Iris pigment epithelial cell (primary cell): ENCODE measurements at regions not wholly inside any gene's neighbourhood (a gene's known extent, or its start where the extent isn't known, plus 50 kb on each side); places are given as distances from the start of the nearest gene placed in this dataset.
"Not testable (repeated sequence)": the region's sequence is repeated elsewhere in the genome, so short reads cannot be mapped to it uniquely, and the experiment has no call there.

Experiments used
- DNase-seq: peaks from one replicate; pipeline ENCODE4 v3.0.0-alpha.2; 2011; ENCODE audit warnings: low read depth

GRCh38 chr2:89874810-89875595, 1183.5 kb downstream of the RPIA start:
- not testable (repeated sequence) for DNase-seq

GRCh38 chr2:89876445-89876844, 1185.0 kb downstream of the RPIA start:
- not testable (repeated sequence) for DNase-seq

- DNase-seq = not testable (repeated sequence)
Observed at GRCh38 chr2:89876878-89877277, 1185.4 kb downstream of the RPIA start.

GRCh38 chr2:89882880-89883279, 1191.4 kb downstream of the RPIA start:
- DNase-seq = not testable (repeated sequence)

GRCh38 chr2:89883624-89884023, 1192.2 kb downstream of the RPIA start:
- DNase-seq = not testable (repeated sequence)

GRCh38 chr2:89885071-89885470, 1193.6 kb downstream of the RPIA start:
- DNase-seq = not testable (repeated sequence)

- DNase-seq = not testable (repeated sequence)
Observed at GRCh38 chr2:89888693-89889092, 1197.2 kb downstream of the RPIA start.

GRCh38 chr2:89890185-89890773, 1198.8 kb downstream of the RPIA start:
- not testable (repeated sequence) for DNase-seq

- not testable (repeated sequence) for DNase-seq
Observed at GRCh38 chr2:89894988-89895387, 1203.5 kb downstream of the RPIA start.

GRCh38 chr2:89895629-89896028, 1204.2 kb downstream of the RPIA start:
- DNase-seq = not testable (repeated sequence)

- not testable (repeated sequence) for DNase-seq
Observed at GRCh38 chr2:89927018-89927417, 1235.5 kb downstream of the RPIA start.

GRCh38 chr2:89935436-89935835, 1244.0 kb downstream of the RPIA start:
- peak; percentile 1 for DNase-seq

GRCh38 chr2:89936011-89936410, 1244.5 kb downstream of the RPIA start:
- DNase-seq = not testable (repeated sequence)

GRCh38 chr2:89936559-89936958, 1245.1 kb downstream of the RPIA start:
- not testable (repeated sequence) for DNase-seq

GRCh38 chr2:89938756-89939155, 1247.3 kb downstream of the RPIA start:
- not testable (repeated sequence) for DNase-seq

- not testable (repeated sequence) for DNase-seq
Observed at GRCh38 chr2:89944267-89944666, 1252.8 kb downstream of the RPIA start.

GRCh38 chr2:89945004-89945616, 1253.6 kb downstream of the RPIA start:
- not testable (repeated sequence) for DNase-seq

- DNase-seq = not testable (repeated sequence)
Observed at GRCh38 chr2:89947208-89947815, 1255.8 kb downstream of the RPIA start.

GRCh38 chr2:89948102-89948501, 1256.6 kb downstream of the RPIA start:
- not testable (repeated sequence) for DNase-seq

GRCh38 chr2:89950807-89951206, 1259.3 kb downstream of the RPIA start:
- not testable (repeated sequence) for DNase-seq

- peak; percentile 0 for DNase-seq
Observed at GRCh38 chr2:89957236-89957635, 1265.8 kb downstream of the RPIA start.

GRCh38 chr2:89959729-89960378, 1268.4 kb downstream of the RPIA start:
- not testable (repeated sequence) for DNase-seq
